HG02943 (cell line): ENCODE measurements at regions not wholly inside any gene's neighbourhood (a gene's known extent, or its start where the extent isn't known, plus 50 kb on each side); places are given as distances from the start of the nearest gene placed in this dataset.

ENCODE experiments used
- ATAC-seq: cut with Tn5 transposase; IDR thresholded peaks from one replicate; pipeline ENCODE4 v1.9.1; 2021; ENCODE audit warnings: mild to moderate bottlenecking, low read depth, moderate library complexity; ENCODE audit not compliant: unreplicated experiment

- ATAC-seq: no peak
Observed at GRCh38 chr5:85159395-85159794, 774.7 kb upstream of the EDIL3 start.

DNA sequence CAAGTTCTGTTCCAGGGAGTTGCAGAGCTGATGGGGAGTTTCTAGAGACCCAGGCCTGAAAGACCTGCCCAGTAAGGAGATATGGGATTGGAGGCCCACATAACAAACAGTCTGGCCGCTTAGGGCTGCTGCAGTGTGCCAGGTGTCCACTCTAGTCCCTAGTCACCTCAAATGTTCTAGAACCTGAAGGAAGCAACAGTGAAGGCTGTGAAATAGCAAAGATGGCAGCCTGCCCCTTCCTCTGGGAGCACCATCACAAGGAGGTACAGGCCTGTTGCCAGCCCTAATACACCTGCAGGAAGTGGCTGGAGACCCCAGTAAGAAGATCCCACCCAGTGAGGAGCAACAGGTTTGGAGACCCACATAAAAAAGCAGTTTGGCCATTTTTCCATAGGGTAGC is 783.8 kb upstream of the EDIL3 start:
- no peak for ATAC-seq

DNA sequence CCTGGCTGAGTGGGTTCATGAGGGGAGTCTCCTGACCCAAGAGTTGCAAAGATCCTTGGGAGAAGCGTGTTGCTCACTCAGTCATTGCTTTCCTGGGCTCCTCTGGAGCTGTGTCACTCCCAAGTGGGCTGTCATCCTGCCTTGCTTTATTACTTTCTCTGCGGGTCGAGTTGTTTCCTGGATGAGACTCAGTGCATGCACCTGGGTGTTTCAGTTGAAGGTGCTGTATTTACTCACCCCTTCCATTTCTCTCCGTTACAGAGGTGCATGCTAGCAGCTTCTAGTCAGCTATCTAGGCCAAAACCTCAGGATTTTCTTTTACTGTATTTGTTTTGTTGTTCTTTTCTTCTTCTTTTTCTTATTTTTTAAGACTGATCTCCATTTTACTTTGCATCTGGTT is 785.5 kb upstream of the EDIL3 start:
- no peak for ATAC-seq

DNA sequence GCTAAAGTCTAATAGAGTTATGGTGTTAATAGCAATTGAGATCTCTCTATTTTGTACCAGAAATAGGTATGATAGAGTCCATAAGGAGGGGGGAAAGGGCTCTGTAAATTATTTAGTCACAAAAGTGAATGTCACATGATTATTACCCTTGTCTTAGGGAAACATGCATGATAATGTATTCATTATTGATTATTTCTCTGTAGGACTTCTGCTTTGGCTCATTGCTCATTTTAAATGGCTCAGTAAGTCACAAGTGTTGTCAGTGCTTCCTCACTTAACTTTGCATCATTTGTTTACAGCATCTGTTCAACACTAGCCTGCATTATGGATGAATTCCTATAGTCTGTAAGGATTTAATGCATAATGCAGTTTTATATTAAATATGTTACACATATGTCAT is 788.8 kb upstream of the EDIL3 start:
- no peak for ATAC-seq

DNA sequence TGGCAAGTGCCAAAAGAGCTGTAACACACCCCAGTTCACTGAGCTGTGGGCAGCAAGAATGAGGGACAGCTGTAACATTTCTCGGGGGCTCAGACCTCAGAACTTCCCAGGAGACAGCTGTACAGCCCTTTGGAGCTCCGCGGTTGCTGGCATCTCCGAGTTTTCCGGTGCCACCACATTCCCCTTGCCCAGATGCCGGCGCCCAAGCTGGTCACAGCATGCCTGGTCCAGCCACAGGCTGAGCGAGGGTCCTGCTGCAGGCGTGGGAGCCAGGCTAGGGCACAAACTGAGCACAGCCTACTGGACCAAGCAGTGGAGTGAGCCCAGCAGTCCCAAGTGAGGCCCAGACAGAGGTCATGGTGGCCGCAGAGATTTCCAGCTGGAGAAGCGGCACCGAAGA is 797.7 kb upstream of the EDIL3 start:
- no peak for ATAC-seq

- ATAC-seq: no peak
Observed at GRCh38 chr5:85204289-85204688, 819.6 kb upstream of the EDIL3 start.

GRCh38 chr5:85205430-85205829 is 820.8 kb upstream of the EDIL3 start:
- no peak for ATAC-seq

DNA sequence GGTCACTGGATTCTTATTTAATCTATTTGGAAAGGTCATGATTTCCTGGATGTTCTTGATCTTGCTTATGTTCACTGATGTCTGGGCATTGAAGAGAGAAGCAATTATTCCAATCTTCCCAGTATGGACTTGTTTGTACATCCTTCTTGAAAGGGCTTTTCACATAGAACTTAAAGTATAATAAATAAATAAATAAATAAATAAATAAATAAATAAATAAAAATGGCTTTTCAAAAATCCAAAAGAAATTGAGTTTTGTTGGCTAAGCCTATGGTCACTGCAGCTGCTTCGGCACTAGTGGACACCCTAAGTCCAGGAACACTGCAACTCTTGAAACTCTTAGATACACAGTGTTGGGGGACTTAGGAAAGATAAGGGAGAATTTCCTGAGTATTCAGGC is 840.7 kb upstream of the EDIL3 start:
- no peak for ATAC-seq

GRCh38 chr5:85249204-85249603 is 864.5 kb upstream of the EDIL3 start:
- no peak for ATAC-seq

- no peak for ATAC-seq
Observed at GRCh38 chr5:85263125-85263524, 878.4 kb upstream of the EDIL3 start.

- ATAC-seq: no peak
Observed at GRCh38 chr5:85266692-85267091, 882.0 kb upstream of the EDIL3 start.

DNA sequence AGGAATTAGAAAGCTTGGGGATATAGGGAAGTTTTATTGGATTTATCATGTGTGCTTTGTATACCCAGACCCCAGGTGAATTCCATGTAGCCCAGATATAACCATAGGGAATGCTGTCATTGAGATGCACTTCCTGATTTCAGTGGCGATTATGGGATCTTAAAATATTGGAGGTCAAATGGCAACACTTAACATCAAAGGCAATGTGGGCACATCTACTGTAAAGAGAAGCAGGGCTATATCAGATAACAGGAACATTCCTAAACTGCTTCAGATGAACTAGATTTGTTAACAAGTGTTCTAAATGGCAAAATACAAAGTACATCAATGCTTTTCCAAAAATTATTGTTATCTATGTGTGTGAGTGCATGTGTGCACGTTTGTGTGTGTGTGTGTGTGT is 883.5 kb upstream of the EDIL3 start:
- no peak for ATAC-seq

- ATAC-seq: peak; percentile 66
Observed at GRCh38 chr5:85278193-85278592, 893.5 kb upstream of the EDIL3 start.

DNA sequence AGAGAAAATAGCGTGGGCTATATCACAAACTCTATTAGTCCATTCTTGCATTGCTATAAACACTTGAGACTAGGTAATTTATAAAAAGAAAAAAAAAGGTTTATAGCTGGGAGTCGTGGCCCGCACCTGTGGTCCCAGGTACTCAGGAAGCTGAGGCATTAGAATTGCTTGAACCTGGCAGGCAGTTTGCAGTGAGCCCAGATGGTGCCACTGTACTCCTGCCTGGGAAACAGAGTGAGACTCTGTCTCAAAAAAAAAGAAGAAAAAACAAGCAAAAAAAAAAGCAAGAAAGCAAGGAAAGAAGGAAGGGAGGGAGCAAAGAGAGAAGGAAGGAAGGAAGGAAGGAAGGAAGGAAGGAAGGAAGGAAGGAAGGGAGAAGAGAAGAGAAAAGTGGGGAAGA is 904.2 kb upstream of the EDIL3 start:
- no peak for ATAC-seq

DNA sequence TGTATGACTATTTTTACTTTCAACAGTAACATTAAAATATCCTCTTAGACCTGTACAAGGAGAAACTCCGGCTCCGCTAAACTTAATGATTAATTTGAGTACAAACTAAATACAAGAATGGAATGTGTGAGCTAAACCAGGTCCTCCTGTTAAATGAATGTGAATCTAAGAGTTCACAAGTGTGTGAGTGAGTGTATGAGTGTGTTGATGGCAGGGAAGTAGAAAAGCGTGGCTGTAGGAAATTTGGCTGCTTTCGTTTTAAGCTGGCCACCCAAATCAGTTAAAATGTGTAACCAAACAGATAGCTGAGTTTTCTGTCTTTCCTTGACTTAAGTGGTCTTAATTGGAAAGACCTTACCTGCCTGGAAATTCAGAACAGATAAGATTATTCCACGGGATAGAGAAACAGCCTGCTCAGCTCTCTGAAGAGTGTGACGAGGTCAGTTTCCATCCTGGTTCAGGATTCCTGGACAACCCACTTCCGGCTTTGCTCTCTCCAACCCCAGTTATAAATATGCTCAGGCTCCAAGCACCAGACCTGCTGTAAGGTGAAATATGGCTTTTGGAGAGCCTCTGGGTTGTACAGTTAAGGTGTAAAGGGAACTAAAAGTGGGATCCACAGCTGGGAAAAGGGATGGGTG is 908.6 kb upstream of the EDIL3 start:
- ATAC-seq: no peak

- ATAC-seq: no peak
Observed at GRCh38 chr5:85304524-85304923, 919.8 kb upstream of the EDIL3 start.

DNA sequence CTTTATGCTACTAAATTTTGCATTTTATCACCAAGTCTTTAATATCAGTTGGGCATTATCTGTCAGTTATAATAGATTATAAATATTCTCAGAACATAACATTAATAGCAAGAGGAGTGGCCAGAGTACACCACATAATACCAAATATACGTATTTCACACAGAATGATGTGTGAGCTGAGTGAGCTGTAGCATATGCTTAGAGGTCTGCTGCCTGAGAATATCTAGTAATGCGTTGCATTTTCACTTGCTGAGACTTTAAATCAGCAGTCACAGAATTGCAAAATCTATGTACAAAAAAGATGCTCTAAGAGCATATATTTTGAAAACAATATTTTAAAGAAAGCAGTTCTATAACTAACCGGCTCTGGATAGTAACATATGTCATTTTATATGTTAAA is 921.1 kb upstream of the EDIL3 start:
- ATAC-seq: no peak

DNA sequence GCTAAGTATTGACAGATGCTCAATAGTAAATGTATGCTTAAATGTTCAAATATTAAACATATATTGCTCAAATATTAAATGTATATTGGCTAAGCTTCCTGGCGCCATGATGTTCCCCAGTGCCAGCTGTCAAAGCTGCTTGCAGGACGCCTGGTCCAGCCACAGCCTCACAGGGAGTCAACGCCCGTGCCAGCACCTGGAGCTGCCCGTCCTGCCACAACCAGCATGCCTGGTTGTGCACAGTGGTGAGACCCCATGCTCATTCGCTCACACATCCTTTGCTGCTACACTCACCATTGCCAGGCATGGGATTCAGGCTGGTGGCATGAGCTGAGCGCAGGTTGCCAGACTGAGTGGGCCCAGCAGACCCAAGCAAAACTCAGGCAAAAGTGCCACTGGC is 926.9 kb upstream of the EDIL3 start:
- no peak for ATAC-seq

DNA sequence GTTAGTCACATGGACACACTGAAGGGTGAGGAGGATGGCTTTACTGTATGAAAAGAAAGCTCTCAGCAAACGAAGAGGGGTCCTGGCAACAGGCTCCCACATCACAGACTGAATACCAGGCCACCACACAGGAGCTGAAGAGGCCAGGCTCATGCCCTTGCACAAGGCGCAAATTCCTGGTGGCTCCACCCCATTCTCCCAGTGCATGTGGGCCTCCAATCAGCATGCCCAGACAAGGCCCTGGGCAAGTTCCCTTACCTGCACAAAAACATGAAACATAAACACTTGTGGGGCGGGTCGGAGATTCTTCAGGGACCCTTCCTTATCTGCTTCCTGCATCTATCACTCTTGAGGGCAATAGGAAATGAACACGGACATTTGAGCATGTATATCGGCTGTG is 935.8 kb upstream of the EDIL3 start:
- no peak for ATAC-seq

- ATAC-seq: no peak
Observed at GRCh38 chr5:85333276-85333675, 948.6 kb upstream of the EDIL3 start.

DNA sequence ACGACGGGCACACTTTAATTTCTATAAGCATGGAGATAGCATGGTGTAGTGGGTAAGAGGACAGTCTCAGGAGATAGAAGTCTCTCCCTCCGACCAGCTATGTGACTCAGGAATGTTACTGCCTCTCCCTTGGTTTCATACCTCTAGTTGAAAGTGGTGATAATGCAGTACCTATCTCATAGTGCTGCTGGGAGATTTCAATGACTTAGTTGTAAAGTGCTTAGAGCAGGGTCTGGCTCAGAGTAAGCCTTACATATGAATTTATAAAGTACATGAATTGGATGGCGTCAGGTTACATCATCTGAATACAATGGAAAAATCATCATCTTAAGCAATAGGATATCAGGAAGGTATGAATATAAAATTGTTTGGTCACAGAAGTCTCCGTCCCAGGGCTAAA is 952.8 kb upstream of the EDIL3 start:
- ATAC-seq: no peak

DNA sequence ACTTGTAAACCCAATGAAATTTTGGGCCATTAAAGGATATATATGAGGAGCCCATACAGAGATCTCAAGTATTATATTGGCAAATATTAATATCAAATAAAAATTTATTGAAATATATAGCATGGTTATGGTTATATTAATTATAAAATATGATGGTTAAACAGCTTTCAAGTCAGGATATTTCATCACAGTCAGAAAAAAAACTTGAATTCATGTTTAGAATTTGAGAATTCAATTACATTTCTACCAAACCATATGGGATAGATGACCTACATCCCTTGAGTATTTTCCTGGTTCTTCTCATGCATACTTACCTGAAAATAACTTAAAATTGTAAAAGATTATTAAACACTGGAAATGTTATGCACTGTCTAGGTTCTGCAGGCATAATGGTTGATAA is 956.1 kb upstream of the EDIL3 start:
- ATAC-seq: no peak

DNA sequence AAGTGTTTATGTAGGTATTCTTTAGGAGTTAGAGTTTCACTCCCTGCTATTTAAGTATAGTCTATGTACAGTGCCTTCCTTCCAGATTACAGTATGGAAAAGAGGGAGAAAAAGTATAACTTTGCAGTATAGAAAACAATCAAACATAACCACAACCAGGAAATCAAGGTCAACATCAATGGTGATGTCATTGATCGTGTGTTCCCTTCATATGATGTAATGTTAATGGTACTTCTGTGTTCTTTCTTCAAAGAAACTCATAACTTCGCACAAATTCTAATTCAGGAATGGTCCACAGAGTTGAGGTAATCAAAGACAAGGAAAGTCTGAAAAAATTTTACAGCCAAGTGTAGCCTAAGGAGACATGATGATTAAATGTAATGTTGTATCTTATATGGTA is 961.1 kb upstream of the EDIL3 start:
- ATAC-seq: no peak
